Rectal smooth muscle tissue (tissue), 1 donor: ENCODE measurements at regions not wholly inside any gene's neighbourhood (a gene's known extent, or its start where the extent isn't known, plus 50 kb on each side); places are given as distances from the start of the nearest gene placed in this dataset.

ENCODE experiments used
- H3K27ac ChIP-seq: one replicate; pipeline ENCODE4 v1.7.0; 2013; ENCODE audit warnings: low read depth, low read length, inconsistent platforms
- H3K27me3 ChIP-seq: one replicate; pipeline ENCODE4 v1.7.0; 2013; ENCODE audit warnings: low read length; ENCODE audit not compliant: control insufficient read depth, insufficient read depth
- H3K36me3 ChIP-seq: one replicate; pipeline ENCODE4 v1.7.0; 2013; ENCODE audit warnings: low read length; ENCODE audit not compliant: control insufficient read depth, insufficient read depth
- H3K4me1 ChIP-seq: one replicate; pipeline ENCODE4 v1.7.0; 2013; ENCODE audit warnings: low read length; ENCODE audit not compliant: control insufficient read depth, insufficient read depth
- H3K4me3 ChIP-seq: one replicate; pipeline ENCODE4 v1.7.0; 2013; ENCODE audit warnings: low read length
- H3K9ac ChIP-seq: one replicate; pipeline ENCODE4 v1.7.0; 2013; ENCODE audit warnings: low read length

- Histone ChIP-seq H3K4me3 (no peak overlapping the region), H3K36me3 (no peaks in the 10 kb centered on the region), H3K4me1 (no peaks in the 10 kb centered on the region), H3K27ac (no peak overlapping the region), H3K9ac (no peak overlapping the region), H3K27me3 (no peaks in the 10 kb centered on the region)
Observed at GRCh38 chr5:82603033-82603987, 325.2 kb upstream of the RPS23 start.

DNA sequence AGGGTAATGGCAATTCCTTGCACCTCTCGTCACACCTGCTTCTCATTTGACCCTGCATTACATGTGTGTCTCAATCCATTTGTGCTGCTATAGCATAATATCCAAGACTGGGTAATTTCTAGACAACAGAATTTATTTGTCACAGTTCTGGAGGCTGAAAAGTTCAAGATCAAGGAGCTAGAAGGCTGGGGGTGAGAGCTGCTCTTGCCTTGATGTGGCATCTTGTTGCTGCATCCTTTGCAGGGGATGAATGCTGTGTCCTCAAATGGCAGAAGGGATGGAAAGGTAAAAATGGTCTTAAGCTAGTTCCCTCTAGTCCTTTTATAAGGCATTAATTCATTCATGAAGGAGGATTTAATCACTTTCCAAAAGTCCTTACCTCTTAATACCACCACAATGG lies 323.7 kb upstream of the RPS23 start:
- Histone ChIP-seq H3K27ac (no peak overlapping the region), H3K27me3 (no peaks in the 10 kb centered on the region), H3K4me3 (no peak overlapping the region), H3K4me1 (no peaks in the 10 kb centered on the region), H3K36me3 (no peaks in the 10 kb centered on the region), H3K9ac (no peak overlapping the region)

DNA sequence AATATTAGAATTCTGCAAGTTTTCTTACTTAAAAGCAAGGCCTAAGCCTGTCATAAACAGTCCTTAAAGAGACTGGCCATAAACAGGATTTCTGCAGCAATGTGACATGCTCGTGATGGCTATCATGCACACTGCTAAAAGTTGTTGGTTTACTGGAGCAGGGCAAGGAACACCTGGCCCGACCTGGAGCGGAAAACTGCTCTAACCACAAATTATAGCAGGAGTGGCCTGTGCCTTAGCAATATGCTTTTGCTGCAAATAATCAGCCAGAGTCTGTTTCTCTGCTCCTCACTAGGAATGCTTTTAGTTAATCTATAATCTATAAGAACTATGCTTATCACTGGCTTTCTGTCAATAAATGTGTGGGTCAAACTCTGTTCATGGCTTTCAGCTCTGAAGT lies 322.9 kb upstream of the RPS23 start:
- Histone ChIP-seq H3K27ac (no peak overlapping the region), H3K9ac (no peak overlapping the region), H3K4me1 (no peaks in the 10 kb centered on the region), H3K36me3 (no peaks in the 10 kb centered on the region), H3K27me3 (no peaks in the 10 kb centered on the region), H3K4me3 (no peak overlapping the region)

DNA sequence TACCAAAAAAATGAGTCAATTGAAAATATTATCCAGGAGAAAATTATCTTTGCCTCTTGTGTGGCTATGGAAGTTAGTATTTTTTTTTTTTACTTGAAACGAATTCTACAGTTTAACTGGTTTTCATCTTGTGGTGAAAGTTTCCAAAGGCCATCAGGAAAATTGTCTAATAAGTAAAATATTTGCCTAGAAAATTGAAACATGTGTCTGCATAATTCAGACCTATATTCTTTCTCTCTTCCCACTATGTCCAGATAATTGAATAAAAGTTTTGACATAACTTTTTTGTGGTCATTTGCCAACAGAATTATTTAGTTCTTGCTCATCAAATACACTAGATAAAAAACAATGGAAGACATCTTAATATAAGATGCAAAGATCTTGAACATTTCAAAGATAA lies 321.5 kb upstream of the RPS23 start:
- H3K27me3 ChIP-seq, result no peaks in the 10 kb centered on the region
- no peaks in the 10 kb centered on the region for H3K4me1 ChIP-seq
- H3K27ac ChIP-seq, result no peak overlapping the region
- H3K36me3 ChIP-seq, result no peaks in the 10 kb centered on the region
- no peak overlapping the region for H3K9ac ChIP-seq
- H3K4me3 ChIP-seq, result no peak overlapping the region

GRCh38 chr5:82599030-82599429 lies 320.9 kb upstream of the RPS23 start:
- H3K27me3 ChIP-seq, result no peaks in the 10 kb centered on the region
- H3K36me3 ChIP-seq, result no peaks in the 10 kb centered on the region
- no peak overlapping the region for H3K27ac ChIP-seq
- H3K4me1 ChIP-seq, result no peaks in the 10 kb centered on the region
- H3K9ac ChIP-seq, result no peak overlapping the region
- H3K4me3 ChIP-seq, result no peak overlapping the region

DNA sequence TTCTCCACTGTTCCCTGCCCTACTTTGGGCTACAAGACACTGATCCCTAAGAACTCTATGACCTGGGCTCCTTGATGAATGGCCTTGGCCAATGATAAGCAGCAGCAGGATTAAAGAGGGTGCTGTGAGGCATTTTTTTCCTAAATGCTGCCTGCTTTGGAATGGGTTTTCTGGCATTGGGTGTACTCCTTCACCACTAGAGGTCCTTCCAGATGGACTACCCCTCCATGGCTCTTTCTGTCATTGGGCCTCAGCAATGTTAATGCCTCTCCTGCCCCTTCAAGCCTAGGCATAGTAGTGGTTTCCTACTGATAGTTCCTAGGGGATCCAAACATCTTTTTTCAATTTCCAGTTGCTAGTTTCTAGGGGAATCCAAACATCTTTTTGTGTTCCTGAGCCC lies 319.3 kb upstream of the RPS23 start:
- H3K27ac ChIP-seq, result no peak overlapping the region
- H3K4me1 ChIP-seq, result no peaks in the 10 kb centered on the region
- H3K27me3 ChIP-seq, result no peaks in the 10 kb centered on the region
- H3K4me3 ChIP-seq, result no peak overlapping the region
- H3K9ac ChIP-seq, result no peak overlapping the region
- no peaks in the 10 kb centered on the region for H3K36me3 ChIP-seq

- Histone ChIP-seq H3K27me3 (no peaks in the 10 kb centered on the region), H3K4me3 (no peak overlapping the region), H3K36me3 (no peaks in the 10 kb centered on the region), H3K4me1 (no peaks in the 10 kb centered on the region), H3K27ac (no peak overlapping the region), H3K9ac (no peak overlapping the region)
Observed at GRCh38 chr5:82596451-82596850, 318.3 kb upstream of the RPS23 start.

GRCh38 chr5:82595113-82595512 lies 317.0 kb upstream of the RPS23 start:
- H3K4me3 ChIP-seq, result no peak overlapping the region
- no peaks in the 10 kb centered on the region for H3K27me3 ChIP-seq
- no peak overlapping the region for H3K27ac ChIP-seq
- H3K9ac ChIP-seq, result no peak overlapping the region
- no peaks in the 10 kb centered on the region for H3K36me3 ChIP-seq
- H3K4me1 ChIP-seq, result no peaks in the 10 kb centered on the region

- Histone ChIP-seq H3K4me1 (no peaks in the 10 kb centered on the region), H3K9ac (no peak overlapping the region), H3K36me3 (no peaks in the 10 kb centered on the region), H3K27ac (no peak overlapping the region), H3K27me3 (no peaks in the 10 kb centered on the region), H3K4me3 (no peak overlapping the region)
Observed at GRCh38 chr5:82594097-82594496, 315.9 kb upstream of the RPS23 start.

GRCh38 chr5:82593481-82593880 lies 315.3 kb upstream of the RPS23 start:
- Histone ChIP-seq H3K4me1 (no peaks in the 10 kb centered on the region), H3K27ac (no peak overlapping the region), H3K36me3 (no peaks in the 10 kb centered on the region)

DNA sequence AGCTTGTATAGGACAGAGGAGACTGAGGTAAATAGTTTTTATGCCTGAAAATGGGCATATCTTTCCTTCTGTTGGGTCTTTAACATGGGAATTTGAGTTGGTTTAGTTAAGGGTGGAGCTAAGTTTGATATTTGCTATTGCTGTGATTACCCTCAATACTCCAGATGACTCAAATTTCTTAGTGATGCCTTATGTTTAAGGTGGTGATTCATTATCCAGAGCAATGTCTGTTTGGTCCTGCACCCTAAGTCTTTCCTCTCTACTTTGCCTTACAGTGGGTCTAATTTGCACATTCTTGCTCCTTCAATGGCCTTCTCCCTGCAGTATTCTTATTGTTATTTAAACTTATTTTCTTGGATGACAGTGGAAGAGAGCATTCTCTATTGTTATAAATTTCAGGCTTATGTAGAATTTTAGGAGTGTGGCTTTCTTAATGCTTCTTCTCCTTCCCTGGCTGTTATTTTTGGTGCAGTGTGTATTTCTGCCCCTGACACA lies 312.9 kb upstream of the RPS23 start:
- H3K27ac ChIP-seq, result no peak overlapping the region
- H3K4me3 ChIP-seq, result no peak overlapping the region
- H3K36me3 ChIP-seq, result no peaks in the 10 kb centered on the region
- no peaks in the 10 kb centered on the region for H3K27me3 ChIP-seq
- no peak overlapping the region for H3K9ac ChIP-seq
- H3K4me1 ChIP-seq, result no peaks in the 10 kb centered on the region

More at GRCh38 chr5:82593481-82593880, 315.3 kb upstream of the RPS23 start:
- no peak overlapping the region for H3K4me3 ChIP-seq
- no peak overlapping the region for H3K9ac ChIP-seq
- no peaks in the 10 kb centered on the region for H3K27me3 ChIP-seq

GRCh38 chr5:82590112-82590511 lies 312.0 kb upstream of the RPS23 start:
- no peaks in the 10 kb centered on the region for H3K36me3 ChIP-seq
- H3K27me3 ChIP-seq, result no peaks in the 10 kb centered on the region
- no peak overlapping the region for H3K9ac ChIP-seq
- no peak overlapping the region for H3K4me3 ChIP-seq
- no peak overlapping the region for H3K27ac ChIP-seq
- no peaks in the 10 kb centered on the region for H3K4me1 ChIP-seq
